H7 (cell line): ENCODE measurements at regions not wholly inside any gene's neighbourhood (a gene's known extent, or its start where the extent isn't known, plus 50 kb on each side); places are given as distances from the start of the nearest gene placed in this dataset.
"Not testable (repeated sequence)": the region's sequence is repeated elsewhere in the genome, so short reads cannot be mapped to it uniquely, and the experiment has no call there.

Source experiments
- DNase-seq: peaks from one replicate; pipeline ENCODE4 v3.0.0; 2012
- H3K27me3 ChIP-seq: 2 replicates; pipeline ENCODE4 v1.6.0; 2011; ENCODE audit warnings: mild to moderate bottlenecking, low read length; ENCODE audit not compliant: control insufficient read depth, insufficient read depth
- H3K36me3 ChIP-seq: replicated peaks from 2 replicates; pipeline ENCODE4 v1.5.1; 2011; ENCODE audit warnings: low read length; ENCODE audit not compliant: control insufficient read depth, insufficient read depth
- H3K4me3 ChIP-seq: 2 replicates; pipeline ENCODE4 v1.5.1; 2011; ENCODE audit warnings: low read depth, mild to moderate bottlenecking, control low read depth, low read length, moderate library complexity; ENCODE audit not compliant: insufficient read depth

DNA sequence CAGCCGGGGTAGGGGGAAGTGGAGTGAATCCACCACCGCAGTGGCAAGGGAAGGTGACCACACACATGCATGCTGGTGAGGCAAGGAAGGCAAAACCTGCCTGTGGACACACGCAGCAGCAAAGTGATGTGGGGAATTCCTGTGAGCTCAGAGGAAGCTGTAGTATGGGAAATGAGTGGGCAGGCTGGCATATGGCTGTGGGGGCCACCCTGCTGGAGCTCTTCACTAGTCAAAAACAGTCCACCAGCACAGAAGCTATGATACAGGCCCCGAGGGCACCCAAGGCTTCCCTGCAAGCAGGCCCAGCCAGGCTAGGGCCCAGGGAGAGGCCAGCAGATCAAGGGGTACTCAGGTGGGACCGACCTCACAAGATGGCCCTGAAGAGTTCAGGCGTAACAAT lies 239.1 kb downstream of the CHM start:
- no peak for DNase-seq
- H3K4me3 ChIP-seq, result no peak overlapping the region
- no peaks in the 10 kb centered on the region for H3K27me3 ChIP-seq
- H3K36me3 ChIP-seq, result no peaks in the 10 kb centered on the region

DNA sequence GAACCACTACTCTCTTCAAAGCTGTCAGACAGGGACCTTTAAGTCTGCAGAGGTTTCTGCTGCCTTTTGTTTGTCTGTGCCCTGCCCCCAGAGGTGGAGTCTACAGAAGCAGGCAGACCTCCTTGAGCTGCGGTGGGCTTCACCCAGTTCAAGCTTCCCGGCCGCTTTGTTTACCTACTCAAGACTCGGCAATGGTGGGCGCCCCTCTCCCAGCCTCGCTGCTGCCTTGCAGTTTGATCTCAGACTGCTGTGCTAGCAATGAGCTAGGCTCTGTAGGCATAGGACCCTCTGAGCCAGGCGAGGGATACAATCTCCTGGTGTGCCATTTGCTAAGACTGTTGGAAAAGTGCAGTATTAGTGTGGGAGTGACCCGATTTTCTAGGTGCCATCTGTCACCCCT lies 275.0 kb downstream of the CHM start:
- not testable (repeated sequence) for H3K4me3 ChIP-seq, H3K27me3 ChIP-seq, H3K36me3 ChIP-seq, DNase-seq

DNA sequence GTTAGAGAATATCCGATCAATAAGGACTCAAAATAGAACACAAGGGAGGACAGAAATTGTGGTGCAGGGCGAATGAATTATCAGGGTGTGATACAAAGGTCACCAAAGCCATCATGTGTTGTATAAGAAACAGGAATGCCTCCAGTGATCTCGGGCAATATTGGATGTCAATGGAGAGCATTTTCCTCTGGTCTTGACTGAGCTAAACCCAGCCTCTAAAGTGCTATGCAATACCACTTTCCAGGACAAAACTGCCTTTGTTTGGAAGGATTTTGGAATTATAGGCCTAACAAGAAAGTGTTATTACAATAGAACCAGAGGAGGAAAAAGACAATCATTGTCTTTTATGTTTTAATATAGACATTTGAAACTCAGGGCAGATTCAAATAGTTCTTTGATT lies 281.7 kb downstream of the CHM start:
- DNase-seq, result no peak
- H3K36me3 ChIP-seq, result no peaks in the 10 kb centered on the region
- no peak overlapping the region for H3K4me3 ChIP-seq
- no peaks in the 10 kb centered on the region for H3K27me3 ChIP-seq

DNA sequence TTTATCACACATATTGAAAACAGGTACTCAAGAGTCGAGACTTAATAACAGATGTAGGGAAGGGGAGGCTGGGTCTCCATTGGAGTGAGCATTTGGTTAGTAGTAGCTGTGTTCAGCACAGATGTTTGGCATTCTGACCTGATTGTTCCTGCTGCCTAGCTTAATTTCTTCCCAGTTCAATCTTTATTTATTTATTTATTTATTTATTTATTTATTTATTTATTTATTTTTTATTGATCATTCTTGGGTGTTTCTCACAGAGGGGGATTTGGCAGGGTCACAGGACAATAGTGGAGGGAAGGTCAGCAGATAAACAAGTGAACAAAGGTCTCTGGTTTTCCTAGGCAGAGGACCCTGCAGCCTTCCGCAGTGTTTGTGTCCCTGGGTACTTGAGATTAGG lies 324.3 kb downstream of the CHM start:
- not testable (repeated sequence) for H3K4me3 ChIP-seq, H3K36me3 ChIP-seq, DNase-seq, H3K27me3 ChIP-seq

DNA sequence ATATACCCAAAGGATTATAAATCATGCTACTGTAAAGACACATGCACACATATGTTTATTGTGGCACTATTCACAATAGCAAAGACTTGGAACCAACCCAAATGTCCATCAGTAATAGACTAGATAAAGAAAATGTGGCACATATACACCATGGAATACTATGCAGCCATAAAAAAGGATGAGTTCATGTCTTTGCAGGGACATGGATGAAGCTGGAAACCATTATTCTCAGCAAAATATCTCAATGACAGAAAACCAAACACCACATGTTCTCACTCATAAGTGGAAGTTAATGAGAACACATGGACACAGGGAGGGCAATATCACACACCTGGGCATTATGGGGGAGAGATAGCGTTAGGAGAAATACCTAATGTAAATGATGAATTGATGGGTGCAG lies 323.8 kb upstream of the POF1B start:
- not testable (repeated sequence) for H3K4me3 ChIP-seq, H3K27me3 ChIP-seq, DNase-seq, H3K36me3 ChIP-seq

DNA sequence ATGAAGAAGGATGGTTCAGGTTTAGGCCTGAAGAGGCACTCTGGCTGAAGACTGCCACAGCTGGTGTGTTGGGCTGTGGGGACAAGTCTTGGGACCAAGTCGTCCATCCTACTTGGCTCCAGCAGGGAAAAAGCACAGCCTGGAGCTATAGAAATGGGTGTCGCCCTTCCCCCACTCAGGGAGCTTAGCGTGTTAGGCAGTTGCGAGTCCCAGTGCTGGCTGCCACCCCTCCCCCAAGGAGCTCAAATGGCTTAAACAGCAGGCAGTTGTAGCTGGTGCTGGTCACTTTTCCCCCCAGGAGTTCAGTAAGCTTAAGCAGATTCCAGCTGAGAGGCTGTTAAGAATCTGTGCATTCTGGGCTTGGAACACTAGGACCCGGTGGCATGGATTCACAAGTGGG lies 319.5 kb upstream of the POF1B start:
- no peak overlapping the region for H3K4me3 ChIP-seq
- H3K27me3 ChIP-seq, result no peaks in the 10 kb centered on the region
- no peaks in the 10 kb centered on the region for H3K36me3 ChIP-seq
- no peak for DNase-seq

DNA sequence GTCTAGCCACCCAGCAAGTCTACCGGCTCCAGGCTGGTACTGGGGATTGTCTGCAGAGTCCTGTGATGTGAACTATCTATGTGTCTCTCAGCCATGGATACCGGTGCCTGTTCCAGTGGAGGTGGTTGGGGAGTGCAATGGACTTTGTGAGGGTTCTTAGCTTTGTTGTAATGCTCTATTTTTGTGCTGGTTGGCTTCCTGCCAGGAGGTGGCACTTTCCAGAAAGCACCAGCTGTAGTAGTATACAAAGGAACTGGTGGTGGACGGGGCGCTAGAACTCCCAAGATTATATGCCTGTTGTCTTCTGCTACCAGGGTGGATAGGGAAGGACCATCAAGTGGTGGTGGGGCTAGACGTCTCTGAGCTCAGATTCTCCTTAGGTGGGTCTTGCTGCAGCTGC lies 306.4 kb upstream of the POF1B start:
- H3K27me3 ChIP-seq, result no peaks in the 10 kb centered on the region
- no peak for DNase-seq

DNA sequence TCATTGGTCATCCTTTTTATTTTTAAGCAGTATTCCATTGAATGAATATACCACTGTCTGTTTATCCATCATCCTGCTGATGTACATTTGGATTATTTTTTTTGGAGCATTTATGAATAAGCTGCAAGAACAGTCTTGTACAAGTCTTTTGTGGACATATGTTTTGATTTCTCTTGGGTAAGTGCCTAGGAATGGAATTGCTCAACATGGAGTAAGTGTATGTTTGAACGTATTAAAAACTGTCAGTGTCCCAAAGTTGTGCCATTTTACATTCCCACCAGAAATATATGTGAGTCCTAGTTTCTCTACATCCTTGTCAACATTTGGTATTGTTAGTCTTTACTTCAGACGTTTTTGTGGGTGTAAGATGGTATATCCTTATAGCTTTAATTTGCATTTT lies 287.0 kb upstream of the POF1B start:
- H3K4me3 ChIP-seq, result no peak overlapping the region
- H3K36me3 ChIP-seq, result no peaks in the 10 kb centered on the region
- DNase-seq, result no peak
- no peaks in the 10 kb centered on the region for H3K27me3 ChIP-seq

More for the DNA sequence above, 306.4 kb upstream of the POF1B start:
- Histone ChIP-seq H3K4me3 (no peak overlapping the region), H3K36me3 (no peaks in the 10 kb centered on the region)

DNA sequence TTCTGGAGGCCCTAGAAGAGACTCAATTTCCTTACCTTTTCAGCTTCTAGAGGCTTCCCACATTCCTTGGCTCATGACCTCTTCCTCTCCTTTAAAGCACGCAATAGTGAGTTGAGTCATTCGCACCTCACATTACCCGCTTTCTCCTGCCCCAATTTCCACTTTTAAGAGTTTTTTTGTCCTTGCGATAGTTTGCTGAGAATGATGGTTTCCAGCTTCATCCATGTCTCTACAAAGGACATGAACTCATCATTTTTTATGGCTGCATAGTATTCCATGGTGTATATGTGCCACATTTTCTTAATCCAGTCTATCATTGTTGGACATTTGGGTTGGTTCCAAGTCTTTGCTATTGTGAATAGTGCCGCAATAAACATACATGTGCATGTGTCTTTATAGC lies 284.5 kb upstream of the POF1B start:
- H3K27me3 ChIP-seq, H3K4me3 ChIP-seq, H3K36me3 ChIP-seq, DNase-seq: not testable (repeated sequence)

DNA sequence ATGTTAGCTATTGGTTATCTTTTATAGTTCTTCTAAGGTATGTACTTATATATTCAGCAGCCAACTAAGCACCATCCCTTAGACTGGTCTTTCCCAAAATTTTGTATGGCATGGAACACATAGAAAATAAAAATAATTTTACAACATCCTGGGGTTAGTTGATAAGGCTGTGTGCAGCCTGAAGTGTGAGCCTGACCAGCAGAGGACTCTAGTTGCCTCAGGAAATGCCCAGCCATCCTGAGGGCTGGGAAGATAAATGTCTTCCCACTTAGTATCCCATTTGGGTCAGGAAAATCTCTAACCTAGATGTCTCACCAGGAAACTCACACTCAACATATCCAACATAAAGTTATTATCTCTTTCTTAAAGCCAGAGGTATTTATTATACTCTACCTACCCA lies 251.4 kb upstream of the POF1B start:
- H3K4me3 ChIP-seq, result no peak overlapping the region
- no peak for DNase-seq
- no peaks in the 10 kb centered on the region for H3K27me3 ChIP-seq
- H3K36me3 ChIP-seq, result no peaks in the 10 kb centered on the region

DNA sequence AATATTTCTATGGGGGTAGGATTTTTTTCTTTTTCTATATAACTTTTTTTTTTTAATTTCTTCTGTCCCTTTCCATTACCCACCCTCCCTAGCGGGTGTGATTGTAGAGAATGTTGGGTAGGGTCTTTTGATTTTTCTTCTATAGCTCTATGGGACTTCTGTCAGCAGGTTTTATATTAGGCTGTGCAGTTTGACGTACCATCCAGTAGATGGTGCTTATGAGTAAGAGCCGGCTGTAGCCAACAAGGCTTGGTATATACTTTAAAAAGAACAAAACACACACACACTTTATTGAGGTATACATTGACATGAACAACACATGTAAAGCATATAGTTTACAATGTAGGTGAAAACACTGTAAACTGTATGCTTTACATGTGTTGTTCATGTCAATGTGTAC lies 247.9 kb upstream of the POF1B start:
- Histone ChIP-seq H3K4me3 (no peak overlapping the region), H3K36me3 (no peaks in the 10 kb centered on the region), H3K27me3 (no peaks in the 10 kb centered on the region)
- DNase-seq, result no peak

DNA sequence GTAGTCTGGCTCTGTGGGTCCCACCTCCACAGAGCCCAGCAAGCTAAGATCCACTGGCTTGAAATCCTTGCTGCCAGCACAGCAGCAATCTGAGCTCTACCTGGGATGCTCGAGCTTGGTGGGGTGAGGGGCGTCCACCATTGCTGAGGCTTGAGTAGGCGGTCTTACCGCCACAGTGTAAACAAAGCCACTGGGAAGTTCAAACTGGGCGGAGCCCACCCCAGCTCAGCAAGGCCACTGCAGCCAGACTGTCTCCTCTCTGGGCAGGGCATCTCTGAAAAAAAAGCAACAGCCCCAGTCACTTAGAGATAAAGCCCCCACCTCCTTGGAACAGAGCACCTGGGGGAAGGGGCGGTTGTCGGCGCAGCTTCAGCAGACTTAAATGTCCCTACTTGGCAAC lies 243.2 kb upstream of the POF1B start:
- Histone ChIP-seq H3K4me3 (no peak overlapping the region), H3K36me3 (no peaks in the 10 kb centered on the region), H3K27me3 (no peaks in the 10 kb centered on the region)
- DNase-seq, result no peak

DNA sequence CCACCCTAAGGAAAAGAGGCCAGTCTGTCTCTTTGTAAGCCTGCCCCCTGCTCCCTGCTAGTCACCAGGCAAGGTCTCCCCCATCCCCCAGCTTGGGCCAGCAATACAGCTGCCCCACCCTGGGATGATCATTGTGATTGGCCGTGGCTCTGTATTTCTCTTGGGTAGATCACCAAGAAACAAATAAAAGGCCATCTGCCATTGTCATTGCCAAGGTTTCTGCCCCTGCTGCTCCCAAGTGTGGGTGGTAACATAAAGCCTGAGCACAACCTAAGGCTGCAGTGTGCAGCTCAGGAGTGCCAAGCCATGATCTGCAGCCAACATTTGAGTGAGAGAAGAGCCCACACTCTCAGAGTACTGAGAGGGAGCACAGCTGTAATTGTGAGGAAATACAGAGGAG lies 241.0 kb upstream of the POF1B start:
- H3K4me3 ChIP-seq, result no peak overlapping the region
- H3K36me3 ChIP-seq, result no peaks in the 10 kb centered on the region

DNA sequence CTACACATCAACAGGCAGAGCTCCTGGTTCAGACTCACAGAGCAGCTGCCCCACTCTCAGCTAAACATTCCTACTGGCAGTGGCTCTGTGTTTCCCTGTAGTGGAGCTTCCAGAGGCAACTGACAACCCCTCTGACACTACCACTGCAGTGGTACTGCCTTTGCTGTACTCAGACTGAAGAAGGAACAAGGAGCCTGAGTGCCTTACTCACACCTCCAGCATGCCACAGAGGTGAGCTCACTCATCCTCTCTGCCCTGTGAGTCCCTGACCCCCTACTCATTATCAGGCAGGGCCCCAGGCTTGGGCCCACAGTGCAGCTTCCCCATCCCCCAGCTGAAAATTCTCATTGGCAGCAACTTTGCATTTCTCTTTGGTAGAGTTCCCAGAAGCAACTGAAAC lies 240.5 kb upstream of the POF1B start:
- Histone ChIP-seq H3K27me3 (no peaks in the 10 kb centered on the region), H3K36me3 (no peaks in the 10 kb centered on the region)
- DNase-seq, result no peak

More for the DNA sequence above, 241.0 kb upstream of the POF1B start:
- no peaks in the 10 kb centered on the region for H3K27me3 ChIP-seq
- DNase-seq, result no peak

DNA sequence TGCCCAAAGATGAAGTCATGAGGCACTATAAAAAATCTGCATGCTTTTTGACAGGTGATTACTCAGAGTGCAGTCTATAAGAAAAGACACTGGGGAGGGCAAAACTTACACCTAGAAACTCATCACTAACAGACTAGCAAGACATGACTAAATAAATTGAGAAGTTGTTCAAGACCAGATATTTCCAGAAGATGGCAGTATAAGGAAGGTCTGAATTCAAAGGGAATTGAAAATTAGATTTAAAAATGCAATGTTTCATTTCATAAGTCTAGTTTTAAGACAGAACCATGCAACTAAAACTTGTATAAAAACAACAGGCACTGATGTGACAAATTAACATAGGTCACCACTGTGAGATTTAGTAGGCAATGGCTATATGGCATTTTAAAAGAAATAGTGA lies 232.5 kb upstream of the POF1B start:
- Histone ChIP-seq H3K36me3 (no peaks in the 10 kb centered on the region), H3K4me3 (no peak overlapping the region), H3K27me3 (no peaks in the 10 kb centered on the region)
- no peak for DNase-seq

More for the DNA sequence above, 240.5 kb upstream of the POF1B start:
- no peak overlapping the region for H3K4me3 ChIP-seq

DNA sequence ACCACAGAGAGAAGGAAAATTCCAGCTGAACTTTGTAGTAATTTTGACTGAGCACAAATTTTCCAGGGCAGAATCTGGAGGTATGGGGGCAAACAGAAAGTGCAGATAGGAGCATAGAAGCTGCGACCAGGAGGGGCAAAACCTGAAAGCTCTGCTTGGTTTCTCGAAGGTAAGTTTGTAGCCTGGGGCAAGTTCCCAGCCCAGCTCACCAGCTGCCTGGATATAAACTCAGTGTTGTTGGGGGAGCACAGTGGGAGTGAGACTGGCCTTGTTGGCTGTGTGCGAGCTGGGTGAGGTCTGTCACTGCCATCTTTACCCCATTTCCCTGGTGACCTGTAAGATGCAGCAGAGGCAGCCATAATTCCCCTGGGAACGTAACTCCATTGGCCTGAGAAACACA lies 213.5 kb upstream of the POF1B start:
- no peak overlapping the region for H3K4me3 ChIP-seq
- H3K27me3 ChIP-seq, result no peaks in the 10 kb centered on the region
- DNase-seq, result no peak
- H3K36me3 ChIP-seq, result no peaks in the 10 kb centered on the region
